K562 (cell line): ENCODE measurements at regions not wholly inside any gene's neighbourhood (a gene's known extent, or its start where the extent isn't known, plus 50 kb on each side); places are given as distances from the start of the nearest gene placed in this dataset.

Experiments used
- BRCA1 ChIP-seq, 2 experiments: fragments of 450-650 bp in 1 of 2; sonication (generic) in 1 of 2; formaldehyde crosslinking in 1 of 2; IDR thresholded peaks; 2 replicates each; pipeline versions ENCODE4 v1.5.0 to v1.6.1; 2017 to 2020; ENCODE audit warnings: mild to moderate bottlenecking in 1 of 2, missing genetic modification reagents in 1 of 2
- BRF1 ChIP-seq: IDR thresholded peaks from 3 replicates; pipeline ENCODE4 v1.6.1; 2011; ENCODE audit warnings: borderline replicate concordance, mild to moderate bottlenecking; ENCODE audit not compliant: insufficient read length; ENCODE audit errors: extremely low read depth
- CHD2 ChIP-seq: IDR thresholded peaks from 2 replicates; pipeline ENCODE4 v1.6.1; 2011; ENCODE audit warnings: low read depth, low read length
- HINFP ChIP-seq: fragments of 450-650 bp; conservative IDR thresholded peaks from 2 replicates; pipeline ENCODE4 v1.6.1; 2016; ENCODE audit warnings: missing genetic modification characterization, low read depth, mild to moderate bottlenecking, control low read depth, missing compliant biosample characterization
- YBX1 ChIP-seq: fragments of 450-650 bp; IDR thresholded peaks from 2 replicates; pipeline ENCODE4 v1.7.1; 2016; ENCODE audit warnings: mild to moderate bottlenecking
- ZNF592 ChIP-seq: fragments of 450-650 bp; IDR thresholded peaks from 2 replicates; pipeline ENCODE4 v1.6.1; 2017; ENCODE audit warnings: antibody characterized with exemption, mild to moderate bottlenecking

GRCh38 chr11:115659061-115659963, 155.1 kb upstream of the CADM1 start:
- TF ChIP-seq BRCA1 (IDR thresholded peaks at IDR 0.05) (no peak), BRCA1 (CRISPR knock-in tag; IDR thresholded peaks at IDR 0.05) (no peak), BRF1 (no peak), YBX1 (no peak), CHD2 (no peak), HINFP (no peak), ZNF592 (no peak)
